Uterus (tissue), 2 donors: ENCODE measurements at regions not wholly inside any gene's neighbourhood (a gene's known extent, or its start where the extent isn't known, plus 50 kb on each side); places are given as distances from the start of the nearest gene placed in this dataset.

ENCODE experiments used
- POLR2A ChIP-seq, 2 donors: fragments of 450-650 bp; IDR thresholded peaks; one replicate each; pipeline ENCODE4 v1.6.1; 2016; ENCODE audit warnings: antibody characterized with exemption in 2 of 2, mild to moderate bottlenecking in 1 of 2, moderate library complexity in 1 of 2
- TF ChIP-seq, protein P1 (sequence below), 4 experiments: fragments of 200-600 bp in 2 of 4; fragments of 450-650 bp in 2 of 4; sonication (generic) in 2 of 4; IDR thresholded peaks; one replicate each; pipeline ENCODE4 v1.5.1; 2016 to 2019; ENCODE audit warnings: antibody characterized with exemption in 4 of 4, mild to moderate bottlenecking in 2 of 4, moderate library complexity in 1 of 4

- TF ChIP-seq, protein P1, sequence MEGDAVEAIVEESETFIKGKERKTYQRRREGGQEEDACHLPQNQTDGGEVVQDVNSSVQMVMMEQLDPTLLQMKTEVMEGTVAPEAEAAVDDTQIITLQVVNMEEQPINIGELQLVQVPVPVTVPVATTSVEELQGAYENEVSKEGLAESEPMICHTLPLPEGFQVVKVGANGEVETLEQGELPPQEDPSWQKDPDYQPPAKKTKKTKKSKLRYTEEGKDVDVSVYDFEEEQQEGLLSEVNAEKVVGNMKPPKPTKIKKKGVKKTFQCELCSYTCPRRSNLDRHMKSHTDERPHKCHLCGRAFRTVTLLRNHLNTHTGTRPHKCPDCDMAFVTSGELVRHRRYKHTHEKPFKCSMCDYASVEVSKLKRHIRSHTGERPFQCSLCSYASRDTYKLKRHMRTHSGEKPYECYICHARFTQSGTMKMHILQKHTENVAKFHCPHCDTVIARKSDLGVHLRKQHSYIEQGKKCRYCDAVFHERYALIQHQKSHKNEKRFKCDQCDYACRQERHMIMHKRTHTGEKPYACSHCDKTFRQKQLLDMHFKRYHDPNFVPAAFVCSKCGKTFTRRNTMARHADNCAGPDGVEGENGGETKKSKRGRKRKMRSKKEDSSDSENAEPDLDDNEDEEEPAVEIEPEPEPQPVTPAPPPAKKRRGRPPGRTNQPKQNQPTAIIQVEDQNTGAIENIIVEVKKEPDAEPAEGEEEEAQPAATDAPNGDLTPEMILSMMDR (IDR thresholded peaks at IDR 0.05): no peak
- no peak for TF ChIP-seq POLR2A (IDR thresholded peaks at IDR 0.05)
Observed at GRCh38 chr3:20400281-20400680, 214.3 kb upstream of the SGO1 start.
